HG02840 (cell line): ENCODE measurements at regions not wholly inside any gene's neighbourhood (a gene's known extent, or its start where the extent isn't known, plus 50 kb on each side); places are given as distances from the start of the nearest gene placed in this dataset.
"Not testable (repeated sequence)": the region's sequence is repeated elsewhere in the genome, so short reads cannot be mapped to it uniquely, and the experiment has no call there.

Experiments
- ATAC-seq: cut with Tn5 transposase; IDR thresholded peaks from one replicate; pipeline ENCODE4 v1.9.1; 2021; ENCODE audit warnings: mild to moderate bottlenecking, moderate library complexity, moderate number of reproducible peaks; ENCODE audit not compliant: unreplicated experiment, low FRiP score

GRCh38 chr15:100733101-100733842, 130.9 kb downstream of the ASB7 start:
- ATAC-seq, result no peak

GRCh38 chr15:100733843-100734185, 131.4 kb downstream of the ASB7 start:
- ATAC-seq, result not testable (repeated sequence)

GRCh38 chr15:100734586-100734985, 132.2 kb downstream of the ASB7 start:
- ATAC-seq, result no peak

GRCh38 chr15:100735129-100736053, 133.0 kb downstream of the ASB7 start:
- ATAC-seq, result no peak

- ATAC-seq, result no peak
Measured at GRCh38 chr15:100737214-100737613, 134.8 kb downstream of the ASB7 start.

GRCh38 chr15:100738614-100739013, 136.2 kb downstream of the ASB7 start:
- no peak for ATAC-seq

- no peak for ATAC-seq
Measured at GRCh38 chr15:100740138-100740537, 137.7 kb downstream of the ASB7 start.

- no peak for ATAC-seq
Measured at GRCh38 chr15:100751585-100751984, 128.0 kb upstream of the ALDH1A3 start.

- ATAC-seq, result no peak
Measured at GRCh38 chr15:100753503-100753902, 126.1 kb upstream of the ALDH1A3 start.

GRCh38 chr15:100757661-100758060, 122.0 kb upstream of the ALDH1A3 start:
- no peak for ATAC-seq

- no peak for ATAC-seq
Measured at GRCh38 chr15:100758555-100758954, 121.1 kb upstream of the ALDH1A3 start.

- no peak for ATAC-seq
Measured at GRCh38 chr15:100759106-100759505, 120.5 kb upstream of the ALDH1A3 start.

- ATAC-seq, result no peak
Measured at GRCh38 chr15:100759698-100760356, 119.8 kb upstream of the ALDH1A3 start.

GRCh38 chr15:100760357-100760903, 119.2 kb upstream of the ALDH1A3 start:
- no peak for ATAC-seq

GRCh38 chr15:100761290-100761935, 118.2 kb upstream of the ALDH1A3 start:
- no peak for ATAC-seq

GRCh38 chr15:100762289-100762688, 117.3 kb upstream of the ALDH1A3 start:
- ATAC-seq, result no peak

- no peak for ATAC-seq
Measured at GRCh38 chr15:100762913-100763834, 116.5 kb upstream of the ALDH1A3 start.

GRCh38 chr15:100763835-100764750, 115.5 kb upstream of the ALDH1A3 start:
- no peak for ATAC-seq
